ENCODE measurements at regions not wholly inside any gene's neighbourhood (a gene's known extent, or its start where the extent isn't known, plus 50 kb on each side); places are given as distances from the start of the nearest gene placed in this dataset.
A peak's percentile ranks its signal among the peaks of the same experiment; 100 is the strongest.

DNA sequence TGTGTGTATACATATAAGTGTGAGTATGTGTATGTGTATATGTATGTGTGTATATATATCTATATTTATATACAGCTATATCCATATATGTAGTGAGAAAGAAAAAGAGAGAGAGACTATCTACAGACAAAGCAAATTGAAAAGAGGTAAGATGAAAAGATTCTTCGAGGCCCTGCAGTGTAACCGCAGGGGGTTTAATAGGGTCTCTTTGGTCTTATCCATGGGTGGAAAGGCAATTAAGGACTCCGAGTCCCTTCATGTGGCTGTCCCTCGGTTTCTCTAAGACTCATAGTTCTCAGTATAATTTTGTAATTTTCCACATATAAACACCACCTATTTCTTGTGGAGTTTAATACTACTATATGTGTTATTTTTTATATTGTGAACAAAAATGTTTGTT, 50.6 kb upstream of the JAZF1 start:
- DNase-seq (no peak), ATAC-seq (no peak)
- intact Hi-C loops (cut with DNase I, micrococcal nuclease): no loop called here

DNA sequence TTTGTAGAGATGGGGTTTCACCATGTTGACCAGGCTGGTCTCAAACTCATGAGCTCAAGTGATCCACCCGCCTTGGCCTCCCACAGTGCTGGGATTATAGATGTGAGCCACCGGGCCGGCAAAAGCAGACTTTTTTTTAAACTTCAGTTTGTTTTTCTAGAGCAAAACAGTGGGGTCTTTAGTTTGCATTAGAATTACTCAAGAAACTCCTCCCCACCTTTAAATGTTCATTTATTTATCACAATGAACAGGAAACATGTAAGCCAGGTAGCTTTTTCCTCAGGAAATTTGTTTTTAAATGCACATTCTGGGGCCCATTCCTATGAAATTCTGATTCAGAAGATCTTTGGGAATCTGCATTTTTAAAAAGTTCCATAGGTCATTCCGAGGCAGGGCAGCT, 56.0 kb upstream of the JAZF1 start:
- ATAC-seq (no peak), DNase-seq (no peak)
- intact Hi-C loops (cut with DNase I, micrococcal nuclease): no loop called here

DNA sequence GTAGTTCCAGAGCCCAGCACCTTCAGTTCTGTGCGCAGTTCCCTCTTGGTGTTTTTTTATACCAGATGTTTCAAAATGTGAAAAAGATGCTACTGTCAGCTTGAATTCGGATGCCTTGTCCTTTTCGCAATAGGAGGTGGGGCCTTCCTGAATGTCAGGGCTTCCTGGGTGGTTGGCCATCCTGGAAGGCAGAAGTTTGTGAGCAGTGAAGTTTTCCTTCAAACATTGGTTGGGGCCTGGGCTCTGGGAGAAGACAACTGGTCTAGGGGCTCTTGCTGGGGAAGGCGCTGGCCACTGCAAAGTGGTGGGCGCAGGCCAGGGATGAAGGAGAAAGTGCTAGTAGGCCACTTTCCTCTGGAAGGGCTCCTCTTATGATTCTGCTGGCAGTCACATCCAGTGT, 56.8 kb upstream of the JAZF1 start:
- DNase-seq (no peak), ATAC-seq (no peak)
- intact Hi-C loops (cut with DNase I, micrococcal nuclease): no loop called here

DNA sequence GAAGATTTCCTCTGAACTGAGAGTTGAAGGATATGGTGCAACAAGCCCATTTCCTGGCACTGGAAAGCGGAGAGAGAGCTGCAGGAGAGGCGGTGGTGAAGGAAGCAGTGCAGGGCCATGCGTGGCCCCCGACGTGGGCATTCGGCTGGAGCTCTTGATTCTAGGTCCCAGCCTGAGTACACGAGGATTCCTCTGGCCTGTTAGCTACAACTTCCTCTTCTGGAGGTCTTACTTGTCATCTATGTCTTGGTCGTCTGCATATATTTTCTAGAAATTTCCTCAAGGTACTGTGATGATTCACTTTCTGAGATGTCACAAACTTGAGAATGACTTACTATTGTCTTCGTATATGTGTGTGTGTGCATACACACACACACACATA, 59.2 kb upstream of the JAZF1 start:
- DNase-seq: no peak
- no peak for ATAC-seq
- intact Hi-C loops (cut with DNase I, micrococcal nuclease): no loop called here

DNA sequence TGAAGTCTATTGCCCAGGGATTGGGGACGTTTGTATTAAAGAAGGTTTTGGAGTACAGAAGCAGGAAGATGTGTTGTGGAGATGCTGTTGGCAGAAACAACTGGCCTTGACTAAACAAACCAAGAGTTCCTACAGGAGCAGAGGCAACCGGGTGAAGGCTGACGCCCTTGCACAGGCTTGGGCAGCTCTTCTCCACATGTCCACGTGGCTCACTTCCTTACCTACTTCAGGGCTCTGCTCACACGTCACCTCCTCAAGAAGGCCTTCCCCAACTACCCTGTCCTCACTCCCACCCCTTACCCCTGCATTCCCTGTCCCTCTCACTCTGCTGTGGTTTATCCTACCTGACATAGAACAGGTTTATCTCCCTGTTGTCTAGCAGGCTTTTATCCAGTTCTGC, 59.9 kb upstream of the JAZF1 start:
- intact Hi-C loops (cut with DNase I, micrococcal nuclease): no loop called here
- ATAC-seq: no peak

DNA sequence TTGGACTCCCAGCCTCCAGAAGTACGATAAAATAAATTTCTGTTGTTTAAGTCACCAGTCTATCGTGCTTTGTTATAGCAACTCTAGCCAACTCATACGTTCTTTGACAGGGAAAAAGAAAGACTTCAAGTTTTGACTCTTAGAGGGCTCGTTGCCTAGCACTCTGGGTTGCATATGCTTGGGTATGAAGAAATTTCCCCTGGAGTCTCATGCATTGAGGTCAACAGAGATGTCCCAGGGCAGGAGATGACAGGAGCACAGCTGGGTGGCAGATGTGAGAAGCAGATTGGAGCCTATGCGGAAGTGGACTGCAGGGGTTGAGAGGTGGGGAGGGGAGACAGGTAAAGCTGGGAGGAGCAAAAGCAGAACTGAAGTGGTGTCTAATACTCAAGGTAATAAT, 63.3 kb upstream of the JAZF1 start:
- DNase-seq (no peak), ATAC-seq (no peak)

More for the DNA sequence above, 59.9 kb upstream of the JAZF1 start:
- no peak for DNase-seq

DNA sequence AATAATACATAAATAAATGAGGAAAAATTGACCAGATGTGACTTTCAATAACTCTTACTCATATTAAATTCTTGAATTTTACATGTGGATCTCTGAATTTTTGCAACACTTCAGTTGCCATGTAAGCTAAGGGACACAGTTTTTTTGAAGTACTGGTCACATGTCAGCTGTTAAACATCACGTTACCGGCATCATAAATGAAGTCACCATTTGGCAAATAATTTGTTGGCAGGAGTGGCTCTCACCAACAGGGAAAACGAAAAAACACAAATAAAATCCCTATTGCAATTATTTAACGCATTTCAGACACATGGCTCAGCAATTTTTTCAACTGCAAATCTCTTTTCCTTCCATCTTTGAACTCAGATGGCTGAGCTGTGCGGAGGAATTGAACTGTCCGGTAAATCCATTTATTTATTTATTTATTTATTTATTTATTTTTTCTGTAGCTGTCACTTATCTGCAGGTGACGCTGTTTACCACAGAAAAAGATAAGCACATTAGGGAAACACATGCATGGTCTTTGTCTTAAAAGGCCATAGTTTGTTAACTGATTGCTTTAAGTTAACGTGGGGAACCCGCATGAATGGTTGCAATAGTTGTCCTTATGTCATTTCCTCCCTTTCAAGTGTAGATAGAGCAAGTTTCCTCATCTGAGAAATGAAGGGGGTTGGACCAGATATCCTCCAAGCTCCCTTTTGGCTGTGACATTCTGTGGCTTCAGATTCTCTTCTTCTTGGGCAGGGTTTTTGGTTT, 64.7 kb upstream of the JAZF1 start:
- intact Hi-C loops (cut with DNase I, micrococcal nuclease): no loop called here
- DNase-seq (no peak), ATAC-seq (no peak)

More for the DNA sequence above, 63.3 kb upstream of the JAZF1 start:
- intact Hi-C loops (cut with DNase I, micrococcal nuclease): no loop called here

DNA sequence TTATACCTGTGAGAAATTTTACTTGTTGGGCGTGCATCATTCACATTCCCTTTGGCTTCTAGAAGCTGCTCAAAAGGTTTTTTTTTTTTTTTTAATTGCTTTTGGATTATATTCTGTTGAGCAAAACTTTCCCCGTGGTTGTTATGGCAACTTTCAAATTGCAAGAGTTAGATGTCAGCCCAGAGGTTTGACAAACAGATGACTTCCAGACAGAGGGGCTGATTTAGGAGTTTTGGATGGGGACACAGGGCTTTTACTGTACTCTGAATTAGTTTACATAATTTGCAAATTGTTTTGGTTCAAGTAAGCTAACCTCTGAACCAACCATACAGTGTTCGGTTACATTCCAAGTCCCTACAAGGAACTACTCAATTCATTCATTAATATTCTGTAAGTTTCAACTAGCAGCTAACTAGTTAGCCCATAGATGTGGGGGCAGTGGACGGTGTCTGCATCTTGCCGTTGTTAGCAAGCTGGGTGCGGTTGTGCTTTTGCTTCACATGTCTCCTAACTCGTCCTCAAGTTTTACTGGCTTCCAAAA, 66.4 kb upstream of the JAZF1 start:
- DNase-seq (no peak), ATAC-seq (no peak)
- intact Hi-C loops (cut with DNase I, micrococcal nuclease): no loop called here

DNA sequence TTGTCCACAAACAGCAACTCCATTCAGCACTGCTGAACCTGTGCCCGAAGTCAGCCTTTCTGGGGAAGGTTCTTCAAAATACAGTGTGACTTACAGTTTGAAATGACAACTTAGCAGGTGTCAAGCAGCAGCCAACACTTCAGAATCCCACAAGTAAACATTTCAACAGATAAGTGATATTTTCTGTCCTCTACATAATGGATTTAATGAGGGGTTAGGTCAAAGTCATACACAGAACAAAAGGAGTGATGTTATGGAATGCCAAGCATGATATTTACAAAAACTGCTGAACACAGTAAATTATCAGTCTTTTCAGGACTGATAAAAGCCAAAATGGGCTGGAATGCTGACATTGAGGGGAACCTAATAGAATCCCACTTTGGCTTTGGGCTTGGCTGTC, 77.6 kb upstream of the JAZF1 start:
- no peak for ATAC-seq
- intact Hi-C loops (cut with DNase I, micrococcal nuclease): no loop called here
- DNase-seq: no peak

DNA sequence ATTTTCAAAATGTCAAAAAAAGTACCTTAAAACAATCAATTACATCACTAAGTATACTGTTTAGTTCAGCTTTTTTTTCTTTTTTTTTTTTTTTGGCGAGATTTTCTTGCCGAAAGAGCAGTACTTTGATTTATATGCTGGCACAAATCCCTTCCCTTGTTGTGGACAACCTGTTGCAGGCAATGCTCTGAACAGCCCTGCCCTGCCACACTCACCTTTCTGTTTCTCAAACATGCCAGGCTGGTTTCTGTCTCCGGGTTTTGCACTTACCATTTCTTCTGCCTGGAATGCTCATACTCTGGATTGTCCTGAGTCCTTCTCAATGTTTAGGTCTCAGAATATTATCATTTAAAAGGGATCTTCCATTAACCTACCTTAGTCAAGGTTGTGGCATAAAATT, 80.4 kb upstream of the JAZF1 start:
- DNase-seq (no peak), ATAC-seq (no peak)
- intact Hi-C loops (cut with DNase I, micrococcal nuclease): no loop called here

DNA sequence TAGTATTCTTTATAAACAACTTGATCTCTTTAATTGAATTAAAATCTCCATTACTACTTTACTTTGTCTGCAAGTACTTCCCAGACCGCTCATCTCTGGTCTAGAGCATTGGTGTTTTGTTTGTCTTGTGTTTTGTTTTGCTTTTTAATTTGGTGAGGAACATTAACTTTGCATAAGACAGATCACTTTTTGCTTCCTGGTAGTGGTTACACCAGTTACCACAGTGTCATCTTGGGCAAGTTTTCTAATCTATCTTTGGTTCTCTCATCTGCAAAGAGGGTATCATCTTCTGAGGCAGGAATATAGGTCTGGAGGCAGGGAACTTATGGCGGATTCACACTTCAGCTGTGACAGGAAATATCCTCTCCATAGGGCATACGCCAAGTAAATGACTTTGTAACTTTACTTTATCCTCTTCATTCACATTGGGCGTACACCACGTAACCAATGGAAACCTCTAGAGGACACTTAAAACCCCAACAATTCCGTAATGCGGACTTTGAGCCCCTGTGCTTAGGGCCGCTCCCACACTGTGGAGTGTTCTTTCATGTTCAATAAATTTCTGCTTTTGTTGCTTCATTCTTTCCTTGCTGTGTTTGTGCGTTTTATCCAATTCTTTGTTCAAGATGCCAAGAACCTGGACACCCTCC, 83.2 kb upstream of the JAZF1 start:
- intact Hi-C loops (cut with DNase I, micrococcal nuclease): no loop called here
- DNase-seq: peak; percentile 41 to 46
- peak; percentile 100 for ATAC-seq

DNA sequence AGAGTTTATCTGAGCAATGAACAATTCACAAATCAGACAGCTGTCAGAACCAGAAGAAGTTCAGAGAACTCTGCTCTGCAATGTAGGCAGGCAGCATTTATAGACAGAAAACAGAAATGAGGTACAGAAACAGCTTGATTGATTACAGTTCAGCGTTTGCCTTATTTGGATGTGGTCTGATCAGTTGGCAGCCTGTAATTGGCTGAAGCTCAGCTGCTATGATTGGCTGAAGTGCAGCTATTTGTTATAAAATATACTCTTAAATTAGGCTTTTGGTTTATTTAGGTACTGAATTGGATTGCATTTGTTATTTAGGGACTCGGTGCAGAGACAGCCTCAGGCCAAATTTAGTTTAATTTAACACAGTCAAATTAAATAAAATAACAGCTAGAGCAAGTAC, 85.8 kb upstream of the JAZF1 start:
- ATAC-seq (no peak), DNase-seq (no peak)

DNA sequence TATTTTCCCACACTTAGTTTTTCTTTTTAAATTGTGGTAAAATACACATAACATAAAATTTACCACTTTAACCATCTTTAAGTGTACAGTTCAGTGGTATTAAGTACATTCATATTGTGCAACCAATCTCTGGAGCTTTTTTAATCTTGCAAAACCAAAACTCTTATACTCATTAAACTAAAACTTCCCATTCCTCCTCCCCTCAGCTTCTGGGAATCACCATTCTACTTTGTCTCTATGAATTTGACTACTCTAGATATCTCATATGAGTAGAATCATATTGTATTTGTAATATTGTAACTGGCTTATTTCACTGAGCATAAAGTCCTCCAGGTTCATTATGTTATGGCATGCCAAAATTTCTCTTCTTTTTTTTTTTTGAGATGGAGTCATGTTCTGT, 86.4 kb upstream of the JAZF1 start:
- no peak for DNase-seq
- ATAC-seq: no peak
- intact Hi-C loops (cut with DNase I, micrococcal nuclease): no loop called here

More for the DNA sequence above, 85.8 kb upstream of the JAZF1 start:
- intact Hi-C loops (cut with DNase I, micrococcal nuclease): no loop called here

DNA sequence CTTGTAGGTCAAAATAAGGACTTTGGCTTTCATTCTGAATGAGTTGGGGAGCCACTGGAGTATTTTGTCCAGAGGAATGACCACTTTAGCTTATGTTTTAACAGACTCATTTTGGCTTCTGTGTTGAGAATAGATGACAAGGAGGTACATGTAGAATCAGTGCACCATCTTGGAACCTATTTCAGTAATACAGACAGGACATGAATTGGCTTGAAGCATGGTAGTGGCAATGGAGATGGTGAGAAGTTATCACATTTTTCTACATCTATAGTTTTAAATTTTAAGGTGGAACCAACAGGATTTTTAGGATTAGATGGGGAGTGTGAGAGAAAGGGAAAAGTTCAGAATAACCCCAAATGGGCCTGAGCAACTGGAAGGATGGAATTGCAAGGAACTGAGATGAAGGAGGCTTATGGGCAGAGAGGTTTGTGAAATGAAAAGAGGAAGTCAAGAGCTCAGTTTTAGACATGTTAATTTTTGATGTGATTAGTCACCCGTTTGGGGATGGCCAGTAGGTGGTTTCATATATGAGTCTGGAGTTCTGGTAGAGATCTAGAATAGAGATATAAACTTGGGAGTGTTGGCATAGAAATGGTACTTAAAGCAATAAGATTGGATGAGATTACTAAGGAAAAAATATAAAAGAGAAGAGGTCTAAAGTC, 89.2 kb upstream of the JAZF1 start:
- no peak for DNase-seq
- intact Hi-C loops (cut with DNase I, micrococcal nuclease): no loop called here
- no peak for ATAC-seq

DNA sequence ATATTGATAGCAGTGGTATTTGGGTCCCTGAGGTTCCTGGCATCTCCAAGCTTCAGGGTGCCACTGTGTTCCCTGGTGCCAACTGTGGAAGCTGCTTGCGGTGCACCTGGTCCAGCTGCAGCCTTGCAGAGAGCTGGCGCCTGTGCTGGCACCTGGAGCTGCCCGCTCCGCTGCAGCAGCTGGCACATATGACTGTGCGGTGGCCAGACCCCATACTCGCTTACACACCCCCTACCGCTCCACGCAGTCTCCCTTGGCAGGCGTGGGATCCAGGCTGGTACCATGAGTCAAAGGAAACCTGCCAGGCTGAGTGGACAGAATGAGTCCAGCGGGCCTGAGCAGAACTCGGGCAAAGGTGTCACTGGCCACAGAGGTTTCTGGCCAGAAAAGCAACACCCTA, 89.9 kb upstream of the JAZF1 start:
- intact Hi-C loops (cut with DNase I, micrococcal nuclease): no loop called here
- ATAC-seq (no peak), DNase-seq (no peak)

DNA sequence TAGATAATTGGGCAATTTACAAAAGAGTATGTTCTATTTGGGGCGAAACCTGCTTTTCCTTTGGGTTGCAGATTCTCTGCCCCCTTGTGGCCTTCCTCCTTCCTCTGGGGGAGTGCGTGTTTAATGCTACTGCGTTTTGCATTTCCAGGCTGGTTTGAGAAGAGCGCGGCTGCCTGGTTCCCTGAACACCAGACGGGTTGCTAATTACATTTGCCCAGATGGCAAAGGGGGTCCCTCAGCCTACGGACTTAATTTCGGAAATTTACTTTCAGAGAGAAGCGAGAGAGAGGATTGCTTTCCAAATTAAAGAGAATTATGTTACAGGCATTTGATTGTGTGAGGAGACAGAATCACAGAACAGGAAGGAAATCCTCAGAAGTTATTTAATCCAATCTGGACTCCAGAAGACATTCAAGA, 91.9 kb upstream of the JAZF1 start:
- peak; percentile 27 to 29 for DNase-seq
- intact Hi-C loops (cut with DNase I, micrococcal nuclease): no loop called here
- peak; percentile 53 for ATAC-seq

DNA sequence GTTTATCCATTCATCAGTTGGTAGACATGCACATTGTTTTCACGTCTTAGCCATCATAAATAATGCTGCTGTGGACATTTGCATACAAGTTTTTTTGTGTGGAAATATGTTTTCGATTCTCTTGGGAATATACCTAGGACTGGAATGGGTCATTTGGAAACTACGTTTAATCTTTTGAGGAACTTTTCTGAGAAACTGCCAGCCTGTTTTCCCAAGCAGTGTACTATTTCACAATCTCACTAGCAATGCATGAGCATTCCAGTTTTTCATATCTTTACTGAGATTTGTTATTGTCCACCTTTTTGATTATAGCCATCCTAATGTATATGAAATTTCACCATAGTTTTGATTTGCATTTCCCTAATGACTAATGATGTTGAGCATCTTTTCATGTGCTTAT, 95.7 kb upstream of the JAZF1 start:
- DNase-seq (no peak), ATAC-seq (no peak)
- intact Hi-C loops (cut with DNase I, micrococcal nuclease): no loop called here

DNA sequence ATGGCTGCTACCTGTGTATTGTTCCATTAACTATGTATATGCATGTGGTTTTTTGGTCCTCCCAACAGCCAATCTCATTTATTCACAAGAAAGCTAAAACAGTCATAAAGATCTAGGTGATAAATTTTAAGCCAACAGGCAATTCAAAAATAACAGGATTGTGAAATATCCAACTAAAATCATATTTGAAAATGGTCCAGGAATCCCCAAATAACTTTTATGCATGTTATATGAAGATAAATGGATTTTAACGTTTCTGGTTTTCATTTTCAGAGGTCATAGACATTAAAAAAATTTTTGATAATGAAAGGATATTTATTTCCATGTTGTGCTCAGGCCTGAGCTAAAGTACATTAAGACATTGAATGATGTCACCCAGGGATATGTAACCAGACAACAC, 96.8 kb upstream of the JAZF1 start:
- intact Hi-C loops (cut with DNase I, micrococcal nuclease): no loop called here
- ATAC-seq (no peak), DNase-seq (no peak)

DNA sequence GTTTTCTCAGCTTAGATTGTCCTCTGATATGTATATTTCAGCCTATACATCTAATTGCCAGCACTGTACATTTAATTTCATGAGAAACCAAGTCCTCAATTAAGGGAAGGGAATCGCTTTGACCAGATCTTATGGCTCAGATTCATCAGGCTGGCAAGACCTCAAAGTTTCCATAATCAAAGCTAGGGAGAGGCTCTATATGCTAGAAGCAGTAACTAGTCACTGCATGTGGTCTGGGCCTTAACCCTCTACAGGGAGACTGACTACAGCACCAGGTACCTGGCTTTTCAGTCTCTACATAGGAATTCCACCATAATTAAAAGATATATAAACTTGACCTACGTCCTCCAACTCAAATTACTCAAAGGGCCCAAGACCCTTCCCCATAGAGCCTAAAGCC, 97.4 kb upstream of the JAZF1 start:
- DNase-seq (no peak), ATAC-seq (no peak)
- intact Hi-C loops (cut with DNase I, micrococcal nuclease): no loop called here

DNA sequence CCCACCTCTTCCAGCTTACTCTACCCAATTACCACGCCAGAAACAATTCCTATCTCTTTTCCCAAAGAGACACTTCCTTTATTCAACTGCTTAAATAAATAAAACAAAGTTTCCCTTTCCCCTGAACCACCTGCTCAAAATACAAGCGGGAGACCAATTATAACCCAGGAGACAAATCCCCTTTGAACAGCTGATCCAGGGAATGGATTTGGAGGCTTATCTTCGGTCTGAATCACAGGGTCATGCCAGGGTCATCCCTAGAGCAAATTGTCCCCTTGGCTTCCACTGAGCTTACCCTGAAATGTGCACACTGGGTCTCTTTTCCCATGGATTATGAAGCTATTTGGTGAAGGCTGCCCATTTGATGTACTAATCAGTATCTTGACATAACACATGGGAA, 99.9 kb upstream of the JAZF1 start:
- ATAC-seq (no peak), DNase-seq (no peak)
- intact Hi-C loops (cut with DNase I, micrococcal nuclease): no loop called here
